NCI-H2227 (cell line): ENCODE measurements at regions not wholly inside any gene's neighbourhood (a gene's known extent, or its start where the extent isn't known, plus 50 kb on each side); places are given as distances from the start of the nearest gene placed in this dataset.

ENCODE experiments used
- DNase-seq: peaks from one replicate; lab custom pipeline; 2025; ENCODE audit not compliant: unreplicated experiment; lab: John Stamatoyannopoulos, UW

- DNase-seq = no peak
Observed at GRCh38 chr2:138175066-138175465, 210.8 kb downstream of the HNMT start.

- no peak for DNase-seq
Observed at GRCh38 chr2:138176862-138177439, 212.7 kb downstream of the HNMT start.

DNA sequence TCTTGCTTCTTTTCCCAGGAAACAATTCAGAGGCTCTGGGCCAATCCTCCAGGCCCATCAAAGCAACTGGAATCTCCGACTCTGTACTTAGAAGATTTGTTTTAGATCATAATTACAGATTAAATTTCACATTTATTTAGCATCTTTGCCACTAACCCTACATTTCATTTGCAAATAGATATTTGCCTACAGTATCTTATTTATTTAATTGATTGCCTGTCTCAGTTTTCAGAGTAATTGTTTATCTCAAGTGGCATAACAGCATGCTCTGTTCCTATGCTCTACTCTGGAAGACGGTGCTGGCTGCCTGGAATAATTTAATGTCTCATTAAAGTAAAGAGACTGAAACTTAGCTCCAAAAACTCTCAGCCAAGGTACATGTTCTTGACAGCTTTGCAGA is 213.4 kb downstream of the HNMT start:
- no peak for DNase-seq

GRCh38 chr2:138180692-138181386 is 216.6 kb downstream of the HNMT start:
- DNase-seq = no peak

DNA sequence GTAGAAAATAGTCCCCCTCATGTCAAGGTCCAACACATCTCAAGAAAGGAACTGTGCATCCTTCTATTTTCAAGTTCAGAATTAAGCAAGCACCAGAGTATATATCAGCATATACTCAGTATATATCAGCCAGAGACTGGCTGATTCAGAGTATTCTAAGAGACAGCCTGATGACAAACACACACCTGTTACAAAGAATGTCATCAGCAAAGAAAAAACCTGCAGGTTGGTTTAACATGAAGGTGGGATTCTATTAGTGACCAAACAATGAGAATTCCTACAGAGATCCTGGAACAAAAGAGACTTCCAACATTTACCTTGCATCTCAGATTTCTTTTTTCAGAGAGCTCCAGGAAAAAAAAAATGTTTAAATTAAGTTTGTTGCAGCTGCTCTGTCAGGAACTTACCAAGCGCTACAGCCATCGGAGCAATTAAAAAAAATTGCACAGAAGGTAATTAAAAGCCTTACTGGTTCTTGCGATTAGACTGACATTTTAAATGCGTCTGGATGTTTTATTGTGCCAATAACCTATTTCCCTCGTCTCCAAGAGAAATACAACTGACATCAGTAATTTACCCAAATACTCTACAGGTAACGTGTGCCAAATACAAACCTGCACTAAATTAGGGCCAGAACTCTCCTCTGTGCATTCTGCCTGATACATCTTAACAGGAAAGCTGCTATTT is 218.1 kb downstream of the HNMT start:
- no peak for DNase-seq

DNA sequence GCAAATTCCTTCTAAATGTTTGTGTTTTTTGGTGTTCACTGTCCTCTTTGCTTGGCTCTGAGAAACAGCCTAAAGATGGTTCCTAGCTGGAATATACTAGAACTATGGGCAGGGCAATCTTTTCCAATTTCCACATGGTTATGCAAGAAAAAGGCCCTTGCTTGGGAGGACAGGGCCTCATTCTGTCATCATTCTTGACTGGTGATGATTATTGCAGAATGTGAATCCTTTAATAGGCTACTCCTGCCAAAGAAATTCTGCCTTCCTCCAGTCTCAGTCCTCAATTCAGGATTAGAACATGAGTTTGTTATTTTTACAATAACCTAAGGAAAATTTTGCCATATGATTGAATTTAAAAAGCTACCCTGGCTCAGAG is 218.7 kb downstream of the HNMT start:
- no peak for DNase-seq

GRCh38 chr2:138183705-138184104 is 219.4 kb downstream of the HNMT start:
- no peak for DNase-seq

DNA sequence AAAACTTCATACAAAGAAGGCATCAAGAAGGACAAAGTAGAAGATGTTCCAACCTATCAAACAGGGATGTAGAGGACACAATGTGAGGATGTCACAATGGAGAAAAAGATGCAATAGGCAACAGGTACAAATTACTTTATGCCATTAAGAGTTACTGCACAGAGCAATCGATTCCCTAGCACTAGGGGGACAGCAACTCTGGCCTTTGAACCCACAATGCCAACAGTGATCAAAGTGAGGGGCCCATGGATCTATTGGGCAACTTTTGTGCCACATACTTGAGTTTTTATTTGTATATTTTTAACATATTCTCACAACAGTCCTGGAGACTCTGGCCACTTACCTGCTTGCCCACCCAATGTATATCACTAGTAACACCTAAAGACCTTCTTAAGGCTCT is 220.2 kb downstream of the HNMT start:
- DNase-seq = no peak

DNA sequence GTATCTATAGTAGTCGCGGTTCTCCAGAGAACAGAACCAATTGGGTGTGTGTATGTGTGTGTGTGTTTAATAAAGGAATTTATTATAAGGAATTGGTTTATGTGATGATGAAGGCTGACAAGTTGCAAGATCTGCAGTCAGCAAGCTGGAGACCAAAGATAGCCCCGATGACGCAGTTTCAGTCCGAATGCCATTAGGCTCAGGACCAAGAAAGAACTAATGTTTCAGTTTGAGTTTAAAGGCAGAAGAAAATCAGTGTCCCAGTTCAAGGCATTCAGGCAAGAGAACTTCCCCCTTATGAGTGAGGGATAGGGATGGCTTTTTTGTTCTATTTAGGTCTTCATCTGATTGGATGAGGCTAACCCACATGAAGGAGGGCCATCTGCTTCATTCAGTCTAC is 221.6 kb downstream of the HNMT start:
- DNase-seq = no peak

DNA sequence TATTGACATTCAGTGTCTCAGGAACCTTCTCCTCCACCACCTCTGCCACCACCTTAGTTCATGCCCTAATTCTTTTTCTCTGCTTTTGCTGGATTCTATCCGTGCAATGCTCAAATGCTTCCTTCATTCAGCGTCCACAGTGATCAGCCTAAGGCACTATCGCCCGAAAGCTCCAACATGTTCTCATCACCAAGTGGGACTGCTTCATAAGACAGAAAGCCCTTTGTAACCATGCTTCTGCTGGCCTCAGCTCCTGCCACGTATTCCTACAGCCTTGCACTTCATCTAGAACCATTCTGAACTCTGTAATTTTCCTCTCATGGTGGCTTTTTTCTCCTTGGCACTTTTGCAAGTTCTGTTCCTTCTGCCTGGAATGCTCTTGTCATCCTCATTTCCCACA is 222.9 kb downstream of the HNMT start:
- DNase-seq = no peak

DNA sequence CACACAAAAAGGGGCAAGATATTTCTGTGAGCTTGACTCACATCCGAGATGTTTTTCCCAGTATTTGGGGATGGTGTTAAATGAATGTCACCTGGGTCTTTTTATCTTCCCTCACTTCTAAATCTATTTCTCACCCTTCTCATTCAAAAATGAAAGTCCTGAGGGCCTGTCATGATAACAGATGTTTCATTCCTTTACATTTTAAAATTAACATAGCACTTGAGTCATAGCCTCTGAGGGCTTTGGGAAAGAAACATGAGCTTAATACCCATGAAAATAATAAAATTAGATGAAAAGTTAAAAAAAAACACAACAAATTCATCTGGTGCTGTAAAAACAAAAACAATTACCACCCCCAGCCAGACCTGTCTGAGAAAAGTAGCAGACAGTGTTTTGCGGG is 226.7 kb downstream of the HNMT start:
- DNase-seq = no peak

DNA sequence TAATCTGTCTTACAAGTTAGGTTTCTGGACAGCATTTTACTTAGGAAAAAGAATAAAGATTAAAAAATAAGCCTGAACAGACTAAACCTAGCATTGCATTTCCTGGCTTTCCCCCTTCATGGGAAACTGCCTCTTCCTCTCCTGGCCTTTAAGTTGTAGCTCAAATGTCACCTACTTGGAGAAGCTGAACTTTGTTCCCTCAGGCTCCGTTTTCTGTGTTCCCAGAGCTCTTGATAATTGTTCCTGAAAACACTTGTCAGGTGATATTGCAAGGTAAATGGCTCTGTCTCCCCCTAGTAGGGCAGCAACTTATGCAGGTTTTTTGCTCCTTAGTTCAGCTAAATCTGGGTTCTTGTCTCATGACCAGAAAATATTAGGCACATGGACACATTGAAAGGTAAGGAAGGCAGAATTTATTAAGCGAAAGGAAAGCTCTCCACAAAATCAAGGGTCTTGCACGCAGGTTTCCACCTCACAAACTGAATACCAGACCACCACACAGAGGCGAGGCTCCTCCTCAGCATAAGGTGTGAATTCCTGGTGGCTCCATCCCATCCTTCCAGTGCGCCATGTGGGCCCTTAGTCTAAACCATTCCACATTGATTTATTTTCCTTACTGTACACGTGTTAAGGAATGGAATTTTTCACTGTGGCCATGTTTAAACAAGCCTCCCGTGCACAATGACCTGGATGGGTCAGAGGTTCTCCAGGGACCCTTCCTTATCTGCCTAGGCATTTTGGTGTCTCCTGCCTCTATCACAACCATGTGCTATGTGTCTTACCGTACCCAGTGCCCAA is 229.3 kb downstream of the HNMT start:
- DNase-seq = no peak

GRCh38 chr2:138201286-138201685 is 237.0 kb downstream of the HNMT start:
- DNase-seq = no peak

DNA sequence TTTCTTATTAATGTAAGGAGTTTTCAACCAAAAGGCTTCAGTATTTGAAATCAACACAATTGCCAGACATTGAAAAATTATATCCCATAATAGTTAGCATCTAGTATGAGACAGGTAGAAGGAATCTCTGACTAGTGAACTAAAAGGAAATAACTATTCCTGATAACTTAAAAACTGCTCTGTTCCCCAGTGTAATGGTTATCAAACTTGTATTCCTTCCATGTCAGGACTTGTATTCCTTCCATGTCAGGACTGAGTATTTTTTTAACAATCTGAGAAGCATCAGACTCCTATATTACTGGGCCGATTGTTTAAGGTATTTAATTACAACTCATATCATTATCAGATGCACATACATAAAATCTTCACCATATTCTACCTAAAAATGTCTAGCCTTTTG is 238.5 kb downstream of the HNMT start:
- DNase-seq = no peak

- no peak for DNase-seq
Observed at GRCh38 chr2:138205281-138205680, 241.0 kb downstream of the HNMT start.

DNA sequence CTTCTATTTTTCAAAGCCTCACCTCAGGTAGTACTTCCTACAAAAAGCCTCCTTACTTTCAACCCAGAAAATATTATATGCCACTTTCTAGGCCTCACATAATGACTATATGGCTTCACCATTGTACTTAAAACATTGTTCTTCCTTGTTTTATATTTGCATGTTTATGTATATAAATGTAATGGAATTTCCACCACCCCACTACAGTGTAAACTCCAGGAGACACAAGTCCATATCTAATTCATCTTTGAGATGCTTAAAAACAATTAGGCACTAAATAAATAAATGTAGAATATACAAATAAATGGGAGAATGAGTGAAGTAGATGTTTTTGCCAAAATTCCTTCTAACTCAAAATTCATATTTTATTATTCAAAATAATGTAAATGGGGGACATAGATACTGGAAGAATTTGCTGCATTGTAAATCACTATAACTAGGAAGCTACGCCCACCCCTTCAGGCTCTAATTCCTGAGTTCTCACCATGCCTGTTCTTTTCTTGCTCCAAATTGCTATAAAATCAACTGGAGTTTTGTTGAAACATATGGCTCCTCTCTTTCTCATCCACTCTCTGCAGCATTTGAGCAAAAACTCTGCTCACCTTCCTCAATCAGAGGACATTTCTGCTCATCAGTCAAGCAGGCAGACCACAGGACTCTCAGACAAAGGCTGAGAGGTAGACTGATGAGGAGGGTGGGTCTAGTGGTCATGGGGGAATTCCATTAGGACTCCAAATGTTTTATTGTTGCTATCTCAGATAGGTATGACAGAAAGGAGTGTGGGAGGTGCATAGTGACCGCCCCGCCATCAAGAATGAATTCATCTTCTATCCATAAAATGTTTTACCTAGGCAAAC is 243.0 kb downstream of the HNMT start:
- DNase-seq = no peak

- DNase-seq = no peak
Observed at GRCh38 chr2:138209009-138209408, 244.7 kb downstream of the HNMT start.

DNA sequence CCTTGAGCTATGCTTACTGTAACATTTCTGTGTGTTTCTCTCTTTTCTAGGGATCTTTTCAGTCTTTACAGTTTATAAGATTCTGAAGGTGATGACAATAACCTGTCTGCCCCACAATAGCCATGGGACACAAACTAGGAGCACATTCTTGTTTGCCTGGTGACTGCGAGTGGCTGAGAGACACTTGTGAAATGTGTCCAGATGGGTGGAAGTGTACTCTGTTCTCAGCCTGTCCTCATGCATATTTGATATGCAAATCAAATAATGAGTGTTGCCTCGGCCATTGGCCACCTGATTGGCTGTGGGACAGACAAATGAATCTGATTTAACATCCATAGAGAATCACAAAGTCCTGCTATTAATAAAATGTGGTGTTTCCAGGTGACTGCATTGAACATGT is 246.2 kb downstream of the HNMT start:
- no peak for DNase-seq

- no peak for DNase-seq
Observed at GRCh38 chr2:138212434-138212833, 248.2 kb downstream of the HNMT start.

DNA sequence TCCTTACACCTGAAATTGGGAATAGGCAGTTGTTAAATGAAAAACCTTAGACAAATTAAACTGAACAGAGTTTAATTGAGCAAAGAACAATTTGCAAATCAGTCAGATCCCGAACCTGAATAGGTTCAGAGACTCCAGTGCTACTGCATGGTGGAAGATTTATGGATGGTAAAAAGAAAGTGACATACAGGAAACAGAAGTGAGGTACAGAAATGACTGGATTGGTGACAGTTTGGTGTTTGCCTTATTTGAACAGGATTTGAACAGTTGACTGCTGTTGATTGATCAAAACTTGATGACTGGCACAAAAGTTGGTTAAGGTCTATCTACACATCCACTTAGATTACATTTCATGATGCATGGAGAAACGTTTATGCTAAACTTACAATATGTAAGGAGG is 248.8 kb downstream of the HNMT start:
- no peak for DNase-seq

- DNase-seq = no peak
Observed at GRCh38 chr2:138213624-138214023, 249.4 kb downstream of the HNMT start.
